PFSK-1 (cell line): ENCODE measurements at regions not wholly inside any gene's neighbourhood (a gene's known extent, or its start where the extent isn't known, plus 50 kb on each side); places are given as distances from the start of the nearest gene placed in this dataset.

Experiments
- FOXP2 ChIP-seq: optimal IDR thresholded peaks from 2 replicates; pipeline ENCODE3; 2011; ENCODE audit warnings: borderline replicate concordance, control low read depth, inconsistent platforms; ENCODE audit not compliant: insufficient read depth; ENCODE audit errors: extremely low read length, extremely low read depth
- POLR2AphosphoS5 ChIP-seq: IDR thresholded peaks from 2 replicates; pipeline ENCODE4 v1.6.1; 2012; ENCODE audit warnings: low read depth, mild to moderate bottlenecking, control low read depth, low read length, moderate library complexity
- REST ChIP-seq, 2 experiments: IDR thresholded peaks; 2 replicates each; pipeline versions ENCODE4 v1.6.1 to v1.8.0; 2011 to 2012; ENCODE audit warnings: low read depth in 2 of 2, low read length in 2 of 2, control low read depth in 1 of 2, inconsistent platforms in 1 of 2, mild to moderate bottlenecking in 1 of 2, moderate library complexity in 1 of 2; ENCODE audit not compliant: insufficient read depth in 1 of 2
- TAF1 ChIP-seq: IDR thresholded peaks from 2 replicates; pipeline ENCODE4 v1.6.1; 2012; ENCODE audit warnings: low read length, control low read depth, borderline replicate concordance; ENCODE audit not compliant: insufficient read depth

DNA sequence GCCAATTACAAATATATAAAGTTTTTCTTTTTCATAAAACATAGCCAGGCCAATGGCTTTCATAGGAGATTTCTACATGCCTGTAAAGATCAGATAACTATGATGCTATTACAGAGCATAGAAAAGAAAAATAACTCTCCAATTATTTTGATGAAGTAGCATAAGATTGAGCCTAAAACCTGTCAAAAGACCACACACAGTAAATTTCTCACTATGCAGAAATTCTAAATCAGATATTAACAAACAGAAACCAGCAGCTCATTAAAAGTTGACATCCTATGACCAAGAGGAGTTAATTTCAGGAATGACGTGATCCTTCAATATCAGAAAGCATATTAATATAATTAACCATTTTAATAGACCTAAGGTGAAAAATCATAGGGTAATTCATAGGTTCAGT lies 139.0 kb upstream of the PIEZO2 start:
- TF ChIP-seq FOXP2 (no peak), REST (IDR thresholded peaks at IDR 0.05; ENCODE audit: insufficient read depth in 1 of 2, low read depth in 2 of 2, low read length in 2 of 2) (no peak), POLR2AphosphoS5 (no peak), TAF1 (no peak)
